Erythroblast (primary cell): ENCODE measurements at regions not wholly inside any gene's neighbourhood (a gene's known extent, or its start where the extent isn't known, plus 50 kb on each side); places are given as distances from the start of the nearest gene placed in this dataset.

Source experiments
- GATA1 ChIP-seq: IDR thresholded peaks from 2 replicates; pipeline ENCODE4 v1.6.1; 2011; ENCODE audit warnings: low read depth, mild to moderate bottlenecking, control low read depth, low read length, moderate library complexity
- POLR2A ChIP-seq: IDR thresholded peaks from 2 replicates; pipeline ENCODE4 v1.6.1; 2011; ENCODE audit warnings: mild to moderate bottlenecking, low read length

DNA sequence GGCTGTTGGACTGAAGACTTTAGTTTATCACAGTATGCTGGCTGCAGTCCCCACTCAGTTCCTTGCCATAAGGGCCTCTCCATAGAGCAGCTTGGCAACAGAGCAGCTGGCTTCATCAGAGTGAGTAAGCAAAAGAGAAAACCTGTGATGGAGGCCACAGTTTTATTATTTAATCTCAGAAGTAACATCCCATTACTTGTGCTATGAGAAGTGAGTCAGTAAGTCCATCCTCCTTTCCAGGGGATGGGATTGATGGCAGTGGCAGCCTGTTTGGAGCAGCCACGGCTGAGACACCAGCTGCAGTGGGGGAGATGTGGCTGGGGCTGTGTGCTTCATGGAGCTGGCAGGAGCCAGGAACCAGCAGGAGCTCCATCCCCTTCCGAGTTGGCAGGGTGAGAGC is 138.5 kb upstream of the SRRM4 start:
- TF ChIP-seq POLR2A: no peak
- no peak for TF ChIP-seq GATA1
